Hepatocyte (in vitro differentiated cells): ENCODE measurements at regions not wholly inside any gene's neighbourhood (a gene's known extent, or its start where the extent isn't known, plus 50 kb on each side); places are given as distances from the start of the nearest gene placed in this dataset.
"Not testable (repeated sequence)": the region's sequence is repeated elsewhere in the genome, so short reads cannot be mapped to it uniquely, and the experiment has no call there.

Source experiments
- DNase-seq: peaks from one replicate; pipeline ENCODE4 v3.0.0-alpha.2; 2016; ENCODE audit warnings: low spot score
- H2AFZ ChIP-seq: fragments of 200-600 bp; sonication (generic); 2 replicates; pipeline ENCODE4 v1.6.0; 2016; ENCODE audit warnings: antibody characterized with exemption, mild to moderate bottlenecking
- H3K27ac ChIP-seq: fragments of 200-600 bp; sonication (generic); 2 replicates; pipeline ENCODE4 v1.5.1; 2016; ENCODE audit warnings: mild to moderate bottlenecking
- H3K27me3 ChIP-seq: fragments of 200-600 bp; sonication (generic); 2 replicates; pipeline ENCODE4 v1.6.1; 2016
- H3K36me3 ChIP-seq: fragments of 200-600 bp; sonication (generic); replicated peaks from 2 replicates; pipeline ENCODE4 v1.5.1; 2016; ENCODE audit warnings: low read depth; ENCODE audit not compliant: insufficient read depth
- H3K4me1 ChIP-seq: fragments of 200-600 bp; sonication (generic); 2 replicates; pipeline ENCODE4 v1.5.1; 2016; ENCODE audit warnings: mild to moderate bottlenecking, moderate library complexity; ENCODE audit not compliant: insufficient read depth
- H3K4me2 ChIP-seq: fragments of 200-600 bp; sonication (generic); 2 replicates; pipeline ENCODE4 v1.6.0; 2016
- H3K4me3 ChIP-seq: fragments of 200-600 bp; sonication (generic); 2 replicates; pipeline ENCODE4 v1.5.1; 2016; ENCODE audit warnings: mild to moderate bottlenecking
- H3K79me2 ChIP-seq: fragments of 200-600 bp; sonication (generic); 2 replicates; pipeline ENCODE4 v1.6.0; 2017; ENCODE audit warnings: mild to moderate bottlenecking
- H3K9me2 ChIP-seq: fragments of 200-600 bp; sonication (generic); replicated peaks from 2 replicates; pipeline ENCODE4 v1.6.0; 2017; ENCODE audit warnings: mild to moderate bottlenecking; ENCODE audit not compliant: insufficient read depth
- H3K9me3 ChIP-seq: fragments of 200-600 bp; sonication (generic); 2 replicates; pipeline ENCODE4 v1.5.1; 2016; ENCODE audit warnings: low read depth, mild to moderate bottlenecking
- H4K20me1 ChIP-seq: fragments of 200-600 bp; sonication (generic); 2 replicates; pipeline ENCODE4 v1.6.0; 2016; ENCODE audit warnings: mild to moderate bottlenecking; ENCODE audit not compliant: insufficient read depth, poor library complexity, severe bottlenecking
- EZH2 ChIP-seq: fragments of 200-600 bp; sonication (generic); IDR thresholded peaks from 2 replicates; pipeline ENCODE4 v1.6.1; 2016; ENCODE audit warnings: antibody characterized with exemption, mild to moderate bottlenecking, borderline replicate concordance
- EZH2phosphoT487 ChIP-seq: fragments of 200-600 bp; sonication (generic); IDR thresholded peaks from one replicate; pipeline ENCODE4 v1.6.1; 2018; ENCODE audit warnings: antibody characterized with exemption, mild to moderate bottlenecking, low read depth, moderate library complexity; ENCODE audit not compliant: unreplicated experiment, severe bottlenecking
- WGBS: methylation state at CpG from one replicate; pipeline ENCODE4 v1.1.6; 2016; ENCODE audit warnings: low lambda C conversion rate; ENCODE audit errors: missing lambda C conversion rate; 5-methylcytosine and 5-hydroxymethylcytosine counted together
- TF ChIP-seq, protein P1 (sequence below): fragments of 200-600 bp; sonication (generic); IDR thresholded peaks from 2 replicates; pipeline ENCODE4 v1.5.1; 2016; ENCODE audit warnings: antibody characterized with exemption, mild to moderate bottlenecking; ENCODE audit not compliant: poor library complexity

DNA sequence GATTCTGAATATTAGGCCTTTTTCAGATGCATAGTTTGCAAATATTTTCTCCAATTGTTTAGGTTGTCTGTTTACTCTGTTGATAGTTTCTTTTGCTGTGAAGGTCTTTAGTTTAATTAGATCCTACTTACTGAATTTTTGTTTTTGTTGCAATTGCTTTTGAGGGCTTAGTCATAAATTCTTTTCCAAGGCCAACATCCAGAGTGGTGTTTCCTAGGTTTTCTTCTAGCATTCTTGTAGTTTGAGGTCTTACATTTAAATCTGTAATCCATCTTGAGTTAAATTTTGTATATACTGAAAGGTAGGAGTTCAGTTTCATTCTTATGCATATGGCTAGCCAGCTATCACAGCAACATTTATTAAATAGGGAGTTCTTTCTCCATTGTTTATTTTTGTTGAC is 404.8 kb downstream of the LNPK start:
- TF ChIP-seq EZH2, result no peak

GRCh38 chr2:175595139-175595538 is 406.9 kb downstream of the LNPK start:
- H3K4me1 ChIP-seq, result peaks cover 6% of the 10 kb centered on the region
- no peaks in the 10 kb centered on the region for H3K27me3 ChIP-seq
- DNase-seq, result no peak
- no peaks in the 10 kb centered on the region for H4K20me1 ChIP-seq
- H3K4me2 ChIP-seq, result peak overlapping the region; percentile 63
- H3K9me3 ChIP-seq, result no peaks in the 10 kb centered on the region
- H3K79me2 ChIP-seq, result peaks cover 15% of the 10 kb centered on the region
- 95% methylated on average over 4 of the region's 4 CpGs for WGBS
- H3K27ac ChIP-seq, result peak overlapping the region; percentile 64
- H3K36me3 ChIP-seq, result no peaks in the 10 kb centered on the region
- H3K9me2 ChIP-seq, result no peaks in the 10 kb centered on the region
- H3K4me3 ChIP-seq, result no peak overlapping the region
- TF ChIP-seq, protein P1, sequence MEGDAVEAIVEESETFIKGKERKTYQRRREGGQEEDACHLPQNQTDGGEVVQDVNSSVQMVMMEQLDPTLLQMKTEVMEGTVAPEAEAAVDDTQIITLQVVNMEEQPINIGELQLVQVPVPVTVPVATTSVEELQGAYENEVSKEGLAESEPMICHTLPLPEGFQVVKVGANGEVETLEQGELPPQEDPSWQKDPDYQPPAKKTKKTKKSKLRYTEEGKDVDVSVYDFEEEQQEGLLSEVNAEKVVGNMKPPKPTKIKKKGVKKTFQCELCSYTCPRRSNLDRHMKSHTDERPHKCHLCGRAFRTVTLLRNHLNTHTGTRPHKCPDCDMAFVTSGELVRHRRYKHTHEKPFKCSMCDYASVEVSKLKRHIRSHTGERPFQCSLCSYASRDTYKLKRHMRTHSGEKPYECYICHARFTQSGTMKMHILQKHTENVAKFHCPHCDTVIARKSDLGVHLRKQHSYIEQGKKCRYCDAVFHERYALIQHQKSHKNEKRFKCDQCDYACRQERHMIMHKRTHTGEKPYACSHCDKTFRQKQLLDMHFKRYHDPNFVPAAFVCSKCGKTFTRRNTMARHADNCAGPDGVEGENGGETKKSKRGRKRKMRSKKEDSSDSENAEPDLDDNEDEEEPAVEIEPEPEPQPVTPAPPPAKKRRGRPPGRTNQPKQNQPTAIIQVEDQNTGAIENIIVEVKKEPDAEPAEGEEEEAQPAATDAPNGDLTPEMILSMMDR, result no peak
- TF ChIP-seq EZH2phosphoT487 (no peak), EZH2 (no peak)
- H2AFZ ChIP-seq, result no peak overlapping the region

More for the DNA sequence above, 404.8 kb downstream of the LNPK start:
- no peak for DNase-seq
- Histone ChIP-seq H3K27me3 (no peaks in the 10 kb centered on the region), H3K27ac (no peak overlapping the region), H3K9me3 (no peaks in the 10 kb centered on the region), H4K20me1 (no peaks in the 10 kb centered on the region), H3K4me1 (peaks cover 10% of the 10 kb centered on the region), H2AFZ (no peak overlapping the region), H3K4me3 (no peak overlapping the region), H3K9me2 (no peaks in the 10 kb centered on the region), H3K79me2 (peaks cover 15% of the 10 kb centered on the region), H3K4me2 (no peak overlapping the region), H3K36me3 (no peaks in the 10 kb centered on the region)

GRCh38 chr2:175593686-175594525 is 408.2 kb downstream of the LNPK start:
- not testable (repeated sequence) for H4K20me1 ChIP-seq, H3K4me3 ChIP-seq, H3K27me3 ChIP-seq, H3K36me3 ChIP-seq, DNase-seq, H3K9me2 ChIP-seq, H3K4me1 ChIP-seq, H3K9me3 ChIP-seq
- 54% methylated on average over 31 of the region's 32 CpGs for WGBS
- Histone ChIP-seq H3K79me2 (peaks cover 15% of the 10 kb centered on the region), H2AFZ (peak overlapping the region; percentile 17), H3K4me2 (peak overlapping the region; percentile 63), H3K27ac (peak overlapping the region; percentile 64)

DNA sequence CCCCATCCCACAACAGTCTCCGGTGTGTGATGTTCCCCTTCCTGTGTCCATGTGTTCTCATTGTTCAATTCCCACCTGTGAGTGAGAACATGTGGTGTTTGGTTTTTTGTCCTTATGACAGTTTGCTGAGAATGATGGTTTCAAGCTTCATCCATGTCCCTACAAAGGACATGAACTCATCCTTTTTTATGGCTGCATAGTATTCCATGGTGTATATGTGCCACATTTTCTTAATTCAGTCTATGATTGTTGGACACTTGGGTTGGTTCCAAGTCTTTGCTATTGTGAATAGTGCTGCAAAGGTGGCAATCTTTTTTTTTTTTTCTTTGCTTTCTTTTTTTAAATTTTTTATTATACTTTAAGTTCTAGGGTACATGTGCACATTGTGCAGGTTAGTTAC is 406.7 kb upstream of the ATP5MC3 start:
- H3K4me1 ChIP-seq, H2AFZ ChIP-seq, H4K20me1 ChIP-seq, H3K4me3 ChIP-seq, H3K4me2 ChIP-seq, H3K9me3 ChIP-seq, DNase-seq, H3K36me3 ChIP-seq, H3K27me3 ChIP-seq, H3K79me2 ChIP-seq, H3K27ac ChIP-seq, H3K9me2 ChIP-seq: not testable (repeated sequence)
- no CpG with 5 or more reads among the region's 1 CpG for WGBS

- no peak overlapping the region for H2AFZ ChIP-seq
- no peaks in the 10 kb centered on the region for H3K9me2 ChIP-seq
- H3K27me3 ChIP-seq, result no peaks in the 10 kb centered on the region
- TF ChIP-seq EZH2phosphoT487, result no peak
- TF ChIP-seq, protein P1, result no peak
- TF ChIP-seq EZH2, result no peak
- no peaks in the 10 kb centered on the region for H4K20me1 ChIP-seq
- H3K9me3 ChIP-seq, result no peaks in the 10 kb centered on the region
- no peak for DNase-seq
- no peaks in the 10 kb centered on the region for H3K4me1 ChIP-seq
- H3K4me2 ChIP-seq, result no peak overlapping the region
- H3K27ac ChIP-seq, result no peak overlapping the region
- H3K36me3 ChIP-seq, result no peaks in the 10 kb centered on the region
- no peaks in the 10 kb centered on the region for H3K79me2 ChIP-seq
- no peak overlapping the region for H3K4me3 ChIP-seq
- WGBS, result 89% methylated on average over 1 of the region's 1 CpG
Observed at GRCh38 chr2:175585496-175585895, 404.0 kb upstream of the ATP5MC3 start.
